ENCODE measurements at regions not wholly inside any gene's neighbourhood (a gene's known extent, or its start where the extent isn't known, plus 50 kb on each side); places are given as distances from the start of the nearest gene placed in this dataset.
A peak's percentile ranks its signal among the peaks of the same experiment; 100 is the strongest.

DNA sequence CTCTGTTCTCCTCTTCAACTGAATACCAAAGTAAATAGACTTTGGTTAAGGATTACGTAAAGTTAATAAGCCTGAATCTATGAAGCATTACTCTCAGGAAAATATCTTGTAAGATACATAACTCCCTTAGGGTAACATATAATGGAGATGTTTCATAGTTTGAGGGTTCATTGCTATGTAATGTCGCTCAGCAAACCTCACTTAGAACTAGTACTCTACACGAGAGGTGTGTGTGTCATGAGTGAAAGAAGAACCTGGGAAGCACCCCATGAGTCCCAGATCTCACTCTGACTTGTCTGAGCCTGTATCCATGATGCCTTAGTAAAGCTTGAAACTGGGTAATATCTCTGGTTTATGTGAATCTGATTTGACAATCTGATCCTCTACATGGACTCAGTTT is 429.5 kb upstream of the ANO3 start:
- no peak for DNase-seq

- no peak for DNase-seq
These were observed 423.2 kb upstream of the ANO3 start for GRCh38 chr11:25908726-25909125.

- DNase-seq = peak; percentile 23
These were observed 421.8 kb upstream of the ANO3 start for GRCh38 chr11:25910086-25910485.

DNA sequence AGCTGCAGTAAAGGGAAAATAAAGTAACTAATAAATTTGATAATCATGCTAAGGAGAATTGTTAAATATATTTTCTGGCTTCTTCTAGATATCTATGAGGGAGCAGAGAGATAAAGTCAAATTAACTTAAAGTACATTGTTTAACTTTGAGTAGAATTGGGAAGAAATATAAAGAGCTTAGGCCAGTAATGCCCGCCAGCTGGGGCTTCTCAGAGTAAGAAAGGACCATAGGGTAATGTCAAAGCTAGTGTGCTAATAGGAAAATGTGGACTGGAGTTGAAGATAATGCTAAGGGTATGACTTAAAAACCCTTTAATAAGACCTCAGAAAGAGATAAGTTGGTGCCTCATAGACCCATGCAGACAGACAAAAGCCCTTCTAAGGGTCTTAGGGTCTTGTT is 411.6 kb upstream of the ANO3 start:
- no peak for DNase-seq

DNA sequence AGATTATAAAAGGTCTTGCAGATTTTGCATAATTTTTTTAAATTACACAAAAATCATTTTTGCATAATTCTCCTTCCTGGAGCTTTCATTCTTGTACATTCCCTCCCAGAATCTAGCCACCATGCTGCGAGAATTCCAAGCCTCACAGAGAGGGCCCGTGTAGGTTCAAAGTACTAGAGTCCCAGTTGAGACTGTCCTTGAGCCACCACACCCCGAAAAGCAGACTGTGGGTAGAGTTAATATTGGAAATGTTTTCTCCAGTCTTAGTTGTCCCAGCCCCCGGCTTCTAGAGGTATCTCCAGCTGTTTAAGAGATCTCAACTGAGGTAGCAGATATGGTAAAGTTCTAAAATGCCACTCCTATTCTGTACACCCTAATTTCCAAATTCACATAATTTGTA is 407.3 kb upstream of the ANO3 start:
- DNase-seq = no peak

GRCh38 chr11:25925359-25925758 is 406.6 kb upstream of the ANO3 start:
- no peak for DNase-seq

GRCh38 chr11:25927411-25927953 is 404.4 kb upstream of the ANO3 start:
- no peak for DNase-seq

GRCh38 chr11:25928076-25928475 is 403.9 kb upstream of the ANO3 start:
- DNase-seq = no peak

- no peak for DNase-seq
These were observed 393.0 kb upstream of the ANO3 start for GRCh38 chr11:25938952-25939351.

GRCh38 chr11:25939691-25940090 is 392.2 kb upstream of the ANO3 start:
- DNase-seq = no peak

DNA sequence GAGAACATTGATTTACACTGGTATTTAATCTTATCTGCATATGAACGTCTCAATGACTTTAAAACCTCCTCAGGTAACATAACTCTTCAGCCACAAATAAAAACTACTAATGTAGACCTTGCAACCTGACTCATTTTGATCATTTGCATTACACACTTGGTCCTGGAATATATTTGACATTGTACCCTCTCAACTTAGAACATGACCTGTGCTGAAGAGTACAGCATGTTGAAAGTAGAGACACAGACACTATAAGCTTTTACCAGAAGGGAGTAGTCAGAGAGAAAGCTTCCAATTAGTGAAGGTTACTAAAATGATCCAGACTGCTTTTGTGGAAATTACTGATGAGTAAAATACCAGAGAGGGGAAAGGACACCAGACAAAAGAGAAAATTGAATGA is 390.6 kb upstream of the ANO3 start:
- DNase-seq = no peak

- DNase-seq = no peak
These were observed 388.9 kb upstream of the ANO3 start for GRCh38 chr11:25943031-25943430.

DNA sequence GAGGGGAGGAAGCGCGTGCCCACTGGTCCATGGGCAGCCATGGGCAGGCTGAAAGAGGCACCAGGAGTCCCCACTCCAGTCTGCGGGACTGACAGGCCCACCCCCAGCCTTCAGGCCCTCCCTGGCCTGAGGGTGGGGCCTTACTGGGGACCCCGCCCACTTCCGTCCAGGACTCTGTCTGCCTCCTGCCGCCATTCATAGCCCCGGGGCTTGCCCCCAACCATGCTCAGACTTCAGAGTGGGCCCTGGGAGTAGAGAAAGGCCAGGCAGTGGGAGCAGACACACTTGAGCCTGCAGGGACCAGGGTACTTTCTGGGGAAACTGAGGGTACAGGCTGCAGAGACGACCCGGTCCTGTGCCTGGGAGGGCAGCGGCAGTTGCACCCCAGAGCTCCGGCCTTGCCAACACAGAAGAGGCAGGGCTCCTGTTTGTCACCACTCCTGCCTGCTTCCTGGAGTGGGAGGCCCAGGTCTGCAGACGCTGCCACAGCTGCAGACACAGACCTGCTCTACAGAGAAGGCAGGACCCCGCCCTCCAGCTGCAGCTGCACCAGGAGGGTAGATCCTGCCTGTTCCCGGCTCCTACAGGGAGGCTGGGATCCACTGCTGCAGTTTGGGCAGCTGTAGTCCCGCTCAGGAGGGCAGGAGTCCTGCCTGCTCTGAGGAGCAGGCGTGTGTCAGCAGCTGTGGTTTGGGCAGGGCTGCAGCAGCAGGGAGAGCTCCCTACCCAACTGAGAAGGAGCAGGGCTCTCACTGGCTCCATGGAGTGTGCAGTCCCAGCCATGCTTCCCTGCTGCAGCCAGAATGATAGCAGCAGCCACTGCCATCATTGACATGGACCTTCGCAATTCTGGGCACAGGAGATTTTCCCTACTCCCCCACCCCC is 387.9 kb upstream of the ANO3 start:
- no peak for DNase-seq

DNA sequence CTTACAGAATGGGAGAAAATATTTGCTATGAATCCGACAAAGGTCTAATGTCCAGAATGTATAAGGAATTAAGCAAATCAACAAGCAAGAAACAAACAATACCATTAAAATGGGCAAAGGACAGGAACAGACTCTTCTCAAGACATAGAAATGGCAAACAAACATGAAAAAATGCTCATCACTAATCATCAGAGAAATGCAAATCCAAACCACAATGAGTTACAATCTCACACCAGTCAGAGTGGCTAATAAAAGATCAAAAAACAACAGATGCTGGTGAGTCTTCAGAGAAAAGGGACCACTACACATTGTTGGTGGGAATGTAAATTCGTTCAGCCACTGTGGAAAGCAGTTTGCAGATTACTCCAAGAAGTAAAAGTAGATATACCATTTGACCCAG is 382.0 kb upstream of the ANO3 start:
- DNase-seq = no peak

DNA sequence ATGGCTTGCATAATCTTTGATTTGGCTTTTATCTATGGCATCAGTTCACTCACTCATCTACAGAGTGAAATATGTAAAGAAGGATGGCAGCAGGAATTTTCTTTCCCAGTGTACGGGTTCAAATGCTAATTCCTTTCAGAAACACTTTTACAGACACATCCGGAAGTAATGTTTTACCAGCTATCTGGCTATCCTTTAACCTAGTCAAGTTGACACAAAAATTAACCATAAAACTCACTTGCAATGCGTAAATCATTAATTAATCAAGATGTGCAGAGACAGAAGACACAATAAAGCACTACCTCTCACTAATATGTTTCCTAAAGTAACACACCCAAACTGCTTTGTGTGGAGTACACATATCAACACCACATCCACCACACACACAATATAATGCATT is 378.9 kb upstream of the ANO3 start:
- no peak for DNase-seq

- no peak for DNase-seq
These were observed 373.9 kb upstream of the ANO3 start for GRCh38 chr11:25958045-25958444.

- DNase-seq = no peak
These were observed 370.4 kb upstream of the ANO3 start for GRCh38 chr11:25961539-25961938.

GRCh38 chr11:25970726-25971508 is 361.0 kb upstream of the ANO3 start:
- no peak for DNase-seq

GRCh38 chr11:25980091-25980490 is 351.8 kb upstream of the ANO3 start:
- DNase-seq = no peak

DNA sequence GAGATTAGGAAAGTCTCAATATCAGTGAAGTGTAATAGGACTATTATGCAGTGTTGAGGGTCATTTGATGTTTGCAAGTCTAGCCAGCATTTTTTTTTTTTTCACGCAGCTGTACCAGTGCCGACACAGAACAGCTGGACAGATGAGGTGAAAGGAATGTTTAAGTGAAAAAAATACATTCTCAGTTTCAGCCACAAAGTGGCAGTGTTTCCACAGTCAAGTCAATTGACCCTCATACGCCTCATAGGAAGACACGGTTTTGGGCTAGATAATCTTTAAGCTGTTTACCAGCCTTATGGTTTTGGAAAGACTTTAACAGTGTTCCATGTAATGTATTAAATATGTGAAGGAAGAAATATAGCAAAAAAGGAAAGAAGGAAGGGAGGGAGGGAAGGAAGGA is 349.9 kb upstream of the ANO3 start:
- DNase-seq = peak; percentile 19

- DNase-seq = no peak
These were observed 348.6 kb upstream of the ANO3 start for GRCh38 chr11:25983280-25983679.

DNA sequence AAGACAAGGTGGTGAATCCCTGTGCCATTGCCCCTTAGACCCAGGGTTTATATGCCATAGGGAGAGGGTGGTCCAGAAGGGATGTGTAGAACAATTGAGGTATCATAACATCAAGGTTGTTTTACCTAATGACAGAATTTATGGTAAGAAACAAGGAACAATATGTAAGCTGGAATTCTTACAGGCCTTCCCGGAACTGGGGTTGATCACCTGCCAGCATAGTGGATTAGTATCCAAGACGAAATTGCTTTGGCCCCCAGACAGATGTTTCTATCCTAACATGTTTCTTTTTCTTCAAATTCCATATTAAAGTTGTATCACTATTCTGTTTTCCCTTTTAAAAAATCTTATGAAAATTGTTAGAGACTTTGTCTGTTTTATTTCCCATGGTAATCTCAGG is 343.8 kb upstream of the ANO3 start:
- DNase-seq = no peak

DNA sequence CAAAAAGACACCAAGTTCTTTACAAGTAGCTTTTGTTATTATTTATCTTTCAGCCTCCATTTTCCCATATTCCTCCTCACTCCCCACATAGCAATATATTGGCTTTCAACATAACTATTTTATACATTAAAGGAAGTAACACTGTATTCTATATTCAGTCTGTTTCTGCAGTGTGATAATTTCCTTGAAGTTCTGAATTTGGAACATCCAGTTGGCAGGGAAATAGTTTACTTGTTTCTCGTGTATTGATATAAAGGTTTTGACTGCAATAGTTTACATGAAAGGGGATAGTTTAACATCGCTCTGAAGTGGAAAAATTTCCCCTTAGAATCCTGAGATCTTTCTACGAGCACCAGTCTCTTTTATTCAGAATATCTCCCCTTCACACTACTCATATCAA is 341.5 kb upstream of the ANO3 start:
- no peak for DNase-seq

- DNase-seq = no peak
These were observed 340.5 kb upstream of the ANO3 start for GRCh38 chr11:25991476-25991875.
